Activated CD8-positive, alpha-beta T cell treated with anti-CD3 and anti-CD28 coated beads for 36 hours (primary cell): ENCODE measurements at regions not wholly inside any gene's neighbourhood (a gene's known extent, or its start where the extent isn't known, plus 50 kb on each side); places are given as distances from the start of the nearest gene placed in this dataset.
"Not testable (repeated sequence)": the region's sequence is repeated elsewhere in the genome, so short reads cannot be mapped to it uniquely, and the experiment has no call there.

Experiments used
- ATAC-seq: fragments of 200-7000 bp; cut with Tn5 transposase; one replicate; pipeline ENCODE4 v1.10.0; 2021; ENCODE audit warnings: mild to moderate bottlenecking, moderate library complexity
- CTCF ChIA-PET: fragments of 350-600 bp; sonication (Branson Sonifier 250); formaldehyde crosslinking; loops from one replicate; lab custom pipeline; 2021; ENCODE audit warnings: antibody characterized with exemption; lab: Charles Lee
- POLR2A ChIA-PET: fragments of 350-600 bp; sonication (Branson Sonifier 250); formaldehyde crosslinking; loops from one replicate; lab custom pipeline; 2021; ENCODE audit warnings: antibody characterized with exemption; lab: Charles Lee
- DNase-seq: peaks from one replicate; pipeline ENCODE4 v3.0.0-alpha.2; 2020
- H3K27ac Mint-ChIP-seq: one replicate; pipeline ENCODE4 v1.8.0; 2021; ENCODE audit warnings: mild to moderate bottlenecking, mixed read lengths
- H3K27me3 Mint-ChIP-seq: one replicate; pipeline ENCODE4 v1.8.0; 2021; ENCODE audit warnings: mixed read lengths
- H3K36me3 Mint-ChIP-seq: one replicate; pipeline ENCODE4 v1.8.0; 2021; ENCODE audit warnings: low read depth, mixed read lengths
- H3K4me1 Mint-ChIP-seq: one replicate; pipeline ENCODE4 v1.8.0; 2021; ENCODE audit warnings: low read depth, mixed read lengths
- H3K4me3 Mint-ChIP-seq: one replicate; pipeline ENCODE4 v1.8.0; 2021; ENCODE audit warnings: mild to moderate bottlenecking, moderate library complexity, mixed read lengths
- H3K9me3 Mint-ChIP-seq: one replicate; pipeline ENCODE4 v1.8.0; 2021; ENCODE audit warnings: mixed read lengths
- intact Hi-C: fragments of 100-400 bp; cut with micrococcal nuclease; formaldehyde crosslinking; loops from one replicate; pipeline ENCODE4 v1.10.0; 2022
- TF ChIP-seq, protein P1 (sequence below): fragments of 200-600 bp; IDR thresholded peaks from one replicate; pipeline ENCODE4 v1.8.0; 2022; ENCODE audit warnings: antibody characterized with exemption, mild to moderate bottlenecking

DNA sequence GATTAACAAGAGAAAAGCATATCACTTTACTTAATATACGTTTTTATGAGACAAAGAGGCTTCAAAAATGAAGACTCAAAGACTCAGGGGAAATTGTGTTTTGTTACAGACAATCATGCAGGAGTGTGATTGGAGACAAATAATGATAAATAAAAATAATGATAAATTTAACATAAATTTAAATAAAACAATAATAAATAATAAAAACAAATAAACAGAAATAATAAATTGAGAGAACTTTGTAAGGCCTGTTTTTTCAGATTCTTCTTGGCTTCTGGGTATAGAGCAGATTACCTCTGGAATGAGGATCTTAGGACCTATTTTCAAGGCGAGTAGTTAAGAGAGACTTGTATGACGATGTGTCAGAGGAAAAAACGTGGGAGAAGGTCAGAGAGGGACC lies 271.4 kb upstream of the POT1 start:
- Mint-ChIP-seq H3K9me3 (no peaks in the 10 kb centered on the region), H3K4me3 (no peak overlapping the region), H3K36me3 (no peaks in the 10 kb centered on the region), H3K27me3 (no peaks in the 10 kb centered on the region), H3K27ac (no peak overlapping the region), H3K4me1 (no peaks in the 10 kb centered on the region)
- CTCF ChIA-PET = no interaction called here
- POLR2A ChIA-PET = no interaction called here
- TF ChIP-seq, protein P1, sequence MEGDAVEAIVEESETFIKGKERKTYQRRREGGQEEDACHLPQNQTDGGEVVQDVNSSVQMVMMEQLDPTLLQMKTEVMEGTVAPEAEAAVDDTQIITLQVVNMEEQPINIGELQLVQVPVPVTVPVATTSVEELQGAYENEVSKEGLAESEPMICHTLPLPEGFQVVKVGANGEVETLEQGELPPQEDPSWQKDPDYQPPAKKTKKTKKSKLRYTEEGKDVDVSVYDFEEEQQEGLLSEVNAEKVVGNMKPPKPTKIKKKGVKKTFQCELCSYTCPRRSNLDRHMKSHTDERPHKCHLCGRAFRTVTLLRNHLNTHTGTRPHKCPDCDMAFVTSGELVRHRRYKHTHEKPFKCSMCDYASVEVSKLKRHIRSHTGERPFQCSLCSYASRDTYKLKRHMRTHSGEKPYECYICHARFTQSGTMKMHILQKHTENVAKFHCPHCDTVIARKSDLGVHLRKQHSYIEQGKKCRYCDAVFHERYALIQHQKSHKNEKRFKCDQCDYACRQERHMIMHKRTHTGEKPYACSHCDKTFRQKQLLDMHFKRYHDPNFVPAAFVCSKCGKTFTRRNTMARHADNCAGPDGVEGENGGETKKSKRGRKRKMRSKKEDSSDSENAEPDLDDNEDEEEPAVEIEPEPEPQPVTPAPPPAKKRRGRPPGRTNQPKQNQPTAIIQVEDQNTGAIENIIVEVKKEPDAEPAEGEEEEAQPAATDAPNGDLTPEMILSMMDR = no peak
- intact Hi-C loops = no loop called here
- no peak for ATAC-seq
- DNase-seq = no peak

DNA sequence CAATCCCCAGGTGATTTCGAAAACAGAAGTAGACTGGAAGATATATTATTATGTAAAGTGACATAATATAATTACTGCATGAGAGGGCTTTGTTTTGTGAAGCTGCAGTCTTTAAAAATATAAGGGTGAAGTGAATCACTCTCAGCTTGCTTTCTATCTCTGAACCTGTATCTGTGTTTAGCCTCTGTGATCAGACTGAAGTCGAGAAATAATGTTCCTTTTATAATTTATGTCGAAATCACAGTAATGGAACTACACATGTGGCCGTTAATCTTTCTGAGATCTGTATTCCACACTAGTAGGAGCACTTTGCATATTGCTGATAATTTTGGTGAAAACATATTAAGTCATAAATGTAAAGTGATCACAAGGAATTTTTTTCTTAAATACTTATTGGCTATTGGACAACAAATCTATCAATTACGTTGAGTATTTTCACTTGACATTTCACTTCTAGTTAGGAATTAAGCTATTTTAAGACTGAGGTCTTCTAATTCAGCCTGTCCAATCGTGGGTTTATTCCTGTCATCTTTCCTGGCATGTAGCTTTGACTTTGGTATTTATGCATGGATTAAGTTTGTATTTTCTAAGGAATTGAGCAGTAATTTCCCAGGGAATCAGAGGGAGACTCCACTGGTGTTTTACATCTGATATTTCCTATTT lies 268.2 kb upstream of the POT1 start:
- peaks cover 4% of the 10 kb centered on the region for H3K9me3 Mint-ChIP-seq
- ChIA-PET POLR2A (no interaction called here), CTCF (no interaction called here)
- no peak overlapping the region for H3K4me3 Mint-ChIP-seq
- no peaks in the 10 kb centered on the region for H3K27me3 Mint-ChIP-seq
- no peaks in the 10 kb centered on the region for H3K4me1 Mint-ChIP-seq
- H3K27ac Mint-ChIP-seq = no peak overlapping the region
- DNase-seq (no peak), ATAC-seq (no peak)
- H3K36me3 Mint-ChIP-seq = no peaks in the 10 kb centered on the region
- intact Hi-C loops = no loop called here
- TF ChIP-seq, protein P1 = no peak

GRCh38 chr7:125195156-125195555 lies 265.5 kb upstream of the POT1 start:
- intact Hi-C loops = no loop called here
- peaks cover 14% of the 10 kb centered on the region for H3K9me3 Mint-ChIP-seq
- TF ChIP-seq, protein P1 = no peak
- no peak for ATAC-seq
- CTCF ChIA-PET = no interaction called here
- H3K27ac Mint-ChIP-seq = no peak overlapping the region
- POLR2A ChIA-PET = no interaction called here
- H3K4me3 Mint-ChIP-seq = no peak overlapping the region
- H3K36me3 Mint-ChIP-seq = no peaks in the 10 kb centered on the region
- no peak for DNase-seq
- no peaks in the 10 kb centered on the region for H3K27me3 Mint-ChIP-seq
- no peaks in the 10 kb centered on the region for H3K4me1 Mint-ChIP-seq

- intact Hi-C loops = no loop called here
- no peaks in the 10 kb centered on the region for H3K27me3 Mint-ChIP-seq
- ATAC-seq = no peak
- DNase-seq = no peak
- no peaks in the 10 kb centered on the region for H3K36me3 Mint-ChIP-seq
- CTCF ChIA-PET = no interaction called here
- POLR2A ChIA-PET = no interaction called here
- no peaks in the 10 kb centered on the region for H3K4me1 Mint-ChIP-seq
- TF ChIP-seq, protein P1 = no peak
- no peak overlapping the region for H3K4me3 Mint-ChIP-seq
- H3K9me3 Mint-ChIP-seq = peaks cover 14% of the 10 kb centered on the region
- no peak overlapping the region for H3K27ac Mint-ChIP-seq
These were observed 263.6 kb upstream of the POT1 start for GRCh38 chr7:125193263-125193662.

- no peak overlapping the region for H3K4me3 Mint-ChIP-seq
- H3K27me3 Mint-ChIP-seq = no peaks in the 10 kb centered on the region
- intact Hi-C loops = no loop called here
- ATAC-seq (no peak), DNase-seq (no peak)
- no peaks in the 10 kb centered on the region for H3K36me3 Mint-ChIP-seq
- ChIA-PET POLR2A (no interaction called here), CTCF (no interaction called here)
- H3K4me1 Mint-ChIP-seq = no peaks in the 10 kb centered on the region
- H3K27ac Mint-ChIP-seq = no peak overlapping the region
- H3K9me3 Mint-ChIP-seq = peaks cover 2% of the 10 kb centered on the region
- TF ChIP-seq, protein P1 = no peak
These were observed 255.2 kb upstream of the POT1 start for GRCh38 chr7:125184801-125185200.

DNA sequence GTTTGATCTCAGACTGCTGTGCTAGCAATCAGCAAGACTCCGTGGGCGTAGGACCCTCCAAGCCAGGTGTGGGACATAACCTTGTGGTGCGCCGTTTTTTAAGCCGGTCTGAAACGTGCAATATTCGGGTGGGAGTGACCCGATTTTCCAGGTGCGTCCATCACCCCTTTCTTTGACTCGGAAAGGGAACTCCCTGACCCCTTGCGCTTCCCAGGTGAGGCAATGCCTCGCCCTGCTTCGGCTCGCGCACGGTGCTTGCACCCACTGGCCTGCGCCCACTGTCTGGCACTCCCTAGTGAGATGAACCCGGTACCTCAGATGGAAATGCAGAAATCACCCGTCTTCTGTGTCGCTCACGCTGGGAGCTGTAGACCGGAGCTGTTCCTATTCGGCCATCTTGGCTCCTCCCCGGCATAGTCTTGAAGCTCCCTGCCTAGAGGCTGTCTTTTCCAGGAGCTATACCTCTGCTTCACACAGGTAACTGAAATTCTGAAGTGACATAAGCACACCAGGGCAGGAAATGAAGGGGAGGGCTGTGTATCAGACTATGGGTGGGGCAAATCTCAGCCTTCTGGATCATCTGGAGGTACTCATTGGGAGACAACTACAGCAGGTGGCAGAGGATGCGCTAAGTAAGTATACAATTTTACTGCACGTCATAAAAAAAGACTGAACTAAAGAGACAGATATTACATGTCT lies 252.1 kb upstream of the POT1 start:
- H3K27ac Mint-ChIP-seq, H3K36me3 Mint-ChIP-seq, H3K4me1 Mint-ChIP-seq, ATAC-seq, CTCF ChIA-PET, H3K9me3 Mint-ChIP-seq, POLR2A ChIA-PET, intact Hi-C loops, DNase-seq, H3K27me3 Mint-ChIP-seq, H3K4me3 Mint-ChIP-seq: not testable (repeated sequence)
